HFF-Myc (cell line): ENCODE measurements at regions not wholly inside any gene's neighbourhood (a gene's known extent, or its start where the extent isn't known, plus 50 kb on each side); places are given as distances from the start of the nearest gene placed in this dataset.
"Not testable (repeated sequence)": the region's sequence is repeated elsewhere in the genome, so short reads cannot be mapped to it uniquely, and the experiment has no call there.

Source experiments
- DNase-seq: peaks from one replicate; pipeline ENCODE4 v3.0.0-alpha.2; 2011; ENCODE audit warnings: low read depth; ENCODE audit errors: extremely low read depth
- H3K4me3 ChIP-seq: replicated peaks from 2 replicates; pipeline ENCODE4 v1.5.1; 2011; ENCODE audit warnings: low read depth, mild to moderate bottlenecking, control low read depth, low read length
- TF ChIP-seq, protein P1 (sequence below): IDR thresholded peaks from 2 replicates; pipeline ENCODE4 v1.5.1; 2012; ENCODE audit warnings: mild to moderate bottlenecking, low read depth, low read length, control low read depth; ENCODE audit errors: missing control alignments

GRCh38 chr1:240722788-240723187 lies 110.8 kb upstream of the GREM2 start:
- DNase-seq = no peak
- TF ChIP-seq, protein P1, sequence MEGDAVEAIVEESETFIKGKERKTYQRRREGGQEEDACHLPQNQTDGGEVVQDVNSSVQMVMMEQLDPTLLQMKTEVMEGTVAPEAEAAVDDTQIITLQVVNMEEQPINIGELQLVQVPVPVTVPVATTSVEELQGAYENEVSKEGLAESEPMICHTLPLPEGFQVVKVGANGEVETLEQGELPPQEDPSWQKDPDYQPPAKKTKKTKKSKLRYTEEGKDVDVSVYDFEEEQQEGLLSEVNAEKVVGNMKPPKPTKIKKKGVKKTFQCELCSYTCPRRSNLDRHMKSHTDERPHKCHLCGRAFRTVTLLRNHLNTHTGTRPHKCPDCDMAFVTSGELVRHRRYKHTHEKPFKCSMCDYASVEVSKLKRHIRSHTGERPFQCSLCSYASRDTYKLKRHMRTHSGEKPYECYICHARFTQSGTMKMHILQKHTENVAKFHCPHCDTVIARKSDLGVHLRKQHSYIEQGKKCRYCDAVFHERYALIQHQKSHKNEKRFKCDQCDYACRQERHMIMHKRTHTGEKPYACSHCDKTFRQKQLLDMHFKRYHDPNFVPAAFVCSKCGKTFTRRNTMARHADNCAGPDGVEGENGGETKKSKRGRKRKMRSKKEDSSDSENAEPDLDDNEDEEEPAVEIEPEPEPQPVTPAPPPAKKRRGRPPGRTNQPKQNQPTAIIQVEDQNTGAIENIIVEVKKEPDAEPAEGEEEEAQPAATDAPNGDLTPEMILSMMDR = no peak
- H3K4me3 ChIP-seq = no peak overlapping the region

- TF ChIP-seq, protein P1 = no peak
- DNase-seq = no peak
- no peak overlapping the region for H3K4me3 ChIP-seq
Measured at GRCh38 chr1:240720976-240721375, 109.0 kb upstream of the GREM2 start.

- peak; percentile 86 for DNase-seq
- no peak overlapping the region for H3K4me3 ChIP-seq
- TF ChIP-seq, protein P1 = no peak
Measured at GRCh38 chr1:240719953-240720700, 108.2 kb upstream of the GREM2 start.

DNA sequence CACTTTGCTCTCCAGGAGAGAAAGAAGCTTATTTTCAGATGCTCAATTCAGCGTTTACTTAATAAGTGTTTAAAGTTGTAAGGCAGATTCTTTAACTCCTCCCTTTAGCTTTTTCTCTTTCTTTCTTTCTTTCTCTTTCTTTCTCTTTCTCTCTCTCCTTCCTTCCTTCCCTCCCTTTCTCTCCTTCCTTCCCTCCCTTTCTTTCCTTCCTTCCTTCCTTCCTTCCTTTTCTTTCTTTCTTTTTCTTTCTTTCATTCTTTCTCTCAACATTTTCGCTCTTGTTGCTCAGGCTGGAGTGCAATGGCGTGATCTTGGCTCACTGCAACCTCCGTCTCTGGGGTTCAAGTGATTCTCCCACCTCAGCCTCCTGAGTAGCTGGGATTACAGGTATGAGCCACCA lies 104.6 kb upstream of the GREM2 start:
- DNase-seq, H3K4me3 ChIP-seq: not testable (repeated sequence)

DNA sequence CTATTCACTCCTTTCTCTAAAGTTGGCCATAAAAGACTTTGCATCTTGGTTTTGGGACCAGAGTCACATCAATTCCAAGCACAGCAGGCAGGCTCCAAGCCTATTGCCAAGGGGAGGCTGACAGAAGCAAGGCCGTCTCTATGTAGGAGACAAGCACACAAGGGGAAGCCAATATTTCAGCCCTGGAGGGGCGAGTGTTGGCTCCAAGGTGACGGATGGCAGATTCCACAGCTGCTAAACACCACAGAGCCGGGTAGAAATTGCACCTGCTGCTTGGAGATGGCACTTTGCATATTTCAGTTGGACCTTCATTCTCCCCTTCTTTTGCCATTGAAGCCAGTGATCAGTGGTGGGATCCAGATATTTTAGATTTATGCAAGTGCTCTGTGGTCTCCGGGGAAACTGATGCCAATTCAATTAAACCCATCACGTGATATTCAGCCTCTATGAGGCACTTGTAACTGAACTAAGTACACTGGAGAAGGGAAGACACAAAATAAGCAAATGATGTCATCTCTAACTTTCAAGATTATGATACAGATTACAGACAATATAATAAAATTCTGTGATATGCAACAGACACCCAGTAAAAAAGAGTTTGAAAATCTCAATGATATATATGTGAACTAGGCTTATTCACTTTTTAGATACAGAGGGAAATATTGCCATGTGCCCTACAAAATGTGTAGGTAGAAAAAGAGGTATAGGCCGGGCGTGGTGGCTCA lies 102.8 kb upstream of the GREM2 start:
- TF ChIP-seq, protein P1 = no peak
- DNase-seq = no peak
- no peak overlapping the region for H3K4me3 ChIP-seq

GRCh38 chr1:240712014-240712731 lies 100.2 kb upstream of the GREM2 start:
- TF ChIP-seq, protein P1 = no peak
- DNase-seq = no peak
- no peak overlapping the region for H3K4me3 ChIP-seq

DNA sequence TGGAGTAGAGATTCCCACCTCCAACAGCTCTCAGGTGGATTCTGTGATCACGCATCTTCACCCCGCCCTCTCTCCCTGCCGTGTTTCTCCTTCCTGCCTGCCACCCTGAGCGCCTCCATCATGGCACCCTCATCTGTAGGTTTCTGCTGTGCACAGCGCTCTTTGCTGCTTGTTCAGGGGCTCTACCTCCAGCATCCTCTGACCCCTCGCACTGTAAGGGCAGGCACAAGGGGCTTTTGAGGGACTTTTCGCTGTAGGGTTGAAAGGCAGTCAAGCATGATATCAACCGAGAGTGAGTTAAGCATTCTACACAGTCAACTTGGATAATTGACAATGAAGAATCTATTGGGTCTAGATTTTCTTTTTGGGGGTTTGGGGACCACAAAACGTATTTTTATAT lies 99.1 kb upstream of the GREM2 start:
- DNase-seq = no peak
- TF ChIP-seq, protein P1 = no peak
- H3K4me3 ChIP-seq = no peak overlapping the region
